GM12892 (cell line): ENCODE measurements at regions not wholly inside any gene's neighbourhood (a gene's known extent, or its start where the extent isn't known, plus 50 kb on each side); places are given as distances from the start of the nearest gene placed in this dataset.

Experiments used
- POLR2A ChIP-seq: IDR thresholded peaks from 2 replicates; pipeline ENCODE4 v1.6.1; 2011; ENCODE audit warnings: low read depth, low read length, control low read depth
- POLR2AphosphoS5 ChIP-seq: IDR thresholded peaks from 2 replicates; pipeline ENCODE4 v1.6.1; 2011; ENCODE audit warnings: low read depth, low read length, control low read depth

GRCh38 chr6:169968541-169969270 lies 217.3 kb downstream of the ERMARD start:
- TF ChIP-seq POLR2A (no peak), POLR2AphosphoS5 (no peak)
